ENCODE measurements at regions not wholly inside any gene's neighbourhood (a gene's known extent, or its start where the extent isn't known, plus 50 kb on each side); places are given as distances from the start of the nearest gene placed in this dataset.

DNA sequence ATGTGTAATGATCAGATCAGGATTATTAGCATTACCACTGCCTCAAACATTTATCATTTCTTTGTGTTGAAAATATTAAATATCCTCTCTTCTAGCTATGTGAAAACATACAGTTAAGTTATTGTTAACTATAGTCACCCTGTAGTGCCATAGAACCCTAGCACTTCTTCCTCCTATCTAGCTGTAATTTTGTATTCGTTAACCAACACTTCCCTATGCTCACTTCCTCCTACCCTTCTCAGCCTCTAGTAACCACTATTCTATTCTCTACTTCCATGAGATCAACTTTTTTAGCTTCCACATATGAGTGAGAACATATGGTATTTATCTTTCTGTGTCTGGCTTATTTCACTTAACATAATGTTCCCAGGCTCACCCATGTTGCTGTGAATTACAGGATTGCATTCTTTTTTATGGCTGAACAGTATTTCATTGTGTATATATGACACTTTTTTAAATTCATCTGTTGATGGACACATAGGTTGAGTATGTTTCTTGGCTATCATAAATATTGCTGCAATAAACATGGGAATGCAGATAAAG lies 132.7 kb upstream of the RHOBTB1 start:
- no peaks in the 10 kb centered on the region for H3K9me3 ChIP-seq (ENCODE audit: control extremely low read depth in 1 of 5, control insufficient read depth in 4 of 5, insufficient read depth in 2 of 5, low read depth in 1 of 5, low read length in 4 of 5)
- H3K27me3 ChIP-seq (replicated peaks in 2 of 5; ENCODE audit: control insufficient read depth in 4 of 5, insufficient read depth in 5 of 5, low read length in 4 of 5): no peaks in the 10 kb centered on the region
- no peak for DNase-seq
- POLR2A ChIA-PET: no interaction called here
- H3K27ac ChIP-seq (ENCODE audit: insufficient read depth in 1 of 2, low read depth in 1 of 2, low read length in 2 of 2, poor library complexity in 1 of 2, severe bottlenecking in 2 of 2): no peak overlapping the region
- H3K4me1 ChIP-seq (ENCODE audit: control extremely low read depth in 1 of 4, control insufficient read depth in 4 of 4, insufficient read depth in 4 of 4, low read length in 3 of 4): no peaks in the 10 kb centered on the region
- CTCF ChIA-PET: no interaction called here
- no peak overlapping the region for H3K4me3 ChIP-seq (ENCODE audit: control insufficient read depth in 1 of 7, extremely low read depth in 1 of 7, insufficient read depth in 4 of 7, low read depth in 2 of 7, low read length in 6 of 7)
- WGBS (ENCODE audit: insufficient coverage): no CpG with 5 or more reads among the region's 1 CpG
- H3K36me3 ChIP-seq (ENCODE audit: control insufficient read depth in 4 of 4, insufficient read depth in 4 of 4, low read length in 3 of 4): no peaks in the 10 kb centered on the region

DNA sequence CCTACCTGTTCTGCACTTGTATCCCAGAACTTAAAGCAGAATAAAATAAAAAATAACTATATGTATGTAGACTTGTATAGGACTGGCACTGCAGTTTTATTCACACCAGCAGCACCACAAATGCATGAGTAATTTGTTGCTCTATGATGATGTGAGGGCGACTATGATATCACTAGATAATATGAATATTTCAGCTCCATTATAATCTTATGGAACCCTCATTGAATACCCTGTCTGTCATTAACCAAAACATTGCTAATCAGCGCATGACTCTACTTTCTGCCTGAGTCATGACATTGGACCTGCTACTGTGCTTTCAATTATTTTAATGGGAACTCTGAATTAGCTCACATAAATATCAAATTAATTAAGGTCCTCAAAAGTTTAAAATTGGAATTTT lies 129.4 kb upstream of the RHOBTB1 start:
- Histone ChIP-seq H3K27me3 (replicated peaks in 2 of 5; ENCODE audit: control insufficient read depth in 4 of 5, insufficient read depth in 5 of 5, low read length in 4 of 5) (no peaks in the 10 kb centered on the region), H3K4me3 (ENCODE audit: control insufficient read depth in 1 of 7, extremely low read depth in 1 of 7, insufficient read depth in 4 of 7, low read depth in 2 of 7, low read length in 6 of 7) (no peak overlapping the region), H3K9me3 (ENCODE audit: control extremely low read depth in 1 of 5, control insufficient read depth in 4 of 5, insufficient read depth in 2 of 5, low read depth in 1 of 5, low read length in 4 of 5) (no peaks in the 10 kb centered on the region), H3K4me1 (ENCODE audit: control extremely low read depth in 1 of 4, control insufficient read depth in 4 of 4, insufficient read depth in 4 of 4, low read length in 3 of 4) (no peaks in the 10 kb centered on the region), H3K36me3 (ENCODE audit: control insufficient read depth in 4 of 4, insufficient read depth in 4 of 4, low read length in 3 of 4) (no peaks in the 10 kb centered on the region), H3K27ac (ENCODE audit: insufficient read depth in 1 of 2, low read depth in 1 of 2, low read length in 2 of 2, poor library complexity in 1 of 2, severe bottlenecking in 2 of 2) (no peak overlapping the region)
- POLR2A ChIA-PET: no interaction called here
- DNase-seq: no peak
- no CpG with 5 or more reads among the region's 2 CpGs for WGBS (ENCODE audit: insufficient coverage)
- CTCF ChIA-PET: no interaction called here

DNA sequence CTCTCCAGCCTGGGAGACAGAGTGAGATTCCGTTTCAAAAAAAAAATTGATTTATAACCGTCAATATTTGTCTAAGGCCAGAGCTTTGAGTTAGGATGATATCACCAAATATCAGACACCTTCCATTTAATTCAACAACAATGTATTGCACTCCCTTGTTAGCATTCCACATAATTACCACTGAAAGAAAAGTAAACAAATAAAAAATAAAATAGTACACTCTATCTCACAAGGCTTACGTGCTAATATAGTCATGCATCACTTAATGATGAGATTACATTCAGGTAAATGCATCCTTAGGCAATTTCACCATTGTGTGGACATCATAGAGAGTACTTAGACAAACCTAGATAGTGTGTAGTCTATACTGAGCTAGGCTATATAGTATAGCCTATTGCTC lies 127.6 kb upstream of the RHOBTB1 start:
- H3K36me3 ChIP-seq (ENCODE audit: control insufficient read depth in 4 of 4, insufficient read depth in 4 of 4, low read length in 3 of 4): no peaks in the 10 kb centered on the region
- H3K4me1 ChIP-seq (ENCODE audit: control extremely low read depth in 1 of 4, control insufficient read depth in 4 of 4, insufficient read depth in 4 of 4, low read length in 3 of 4): no peaks in the 10 kb centered on the region
- H3K27ac ChIP-seq (ENCODE audit: insufficient read depth in 1 of 2, low read depth in 1 of 2, low read length in 2 of 2, poor library complexity in 1 of 2, severe bottlenecking in 2 of 2): no peak overlapping the region
- DNase-seq: no peak
- ChIA-PET POLR2A (no interaction called here), CTCF (no interaction called here)
- no peaks in the 10 kb centered on the region for H3K27me3 ChIP-seq (replicated peaks in 2 of 5; ENCODE audit: control insufficient read depth in 4 of 5, insufficient read depth in 5 of 5, low read length in 4 of 5)
- WGBS (ENCODE audit: insufficient coverage): 100% methylated on average over 2 of the region's 3 CpGs
- no peaks in the 10 kb centered on the region for H3K9me3 ChIP-seq (ENCODE audit: control extremely low read depth in 1 of 5, control insufficient read depth in 4 of 5, insufficient read depth in 2 of 5, low read depth in 1 of 5, low read length in 4 of 5)
- H3K4me3 ChIP-seq (ENCODE audit: control insufficient read depth in 1 of 7, extremely low read depth in 1 of 7, insufficient read depth in 4 of 7, low read depth in 2 of 7, low read length in 6 of 7): no peak overlapping the region

DNA sequence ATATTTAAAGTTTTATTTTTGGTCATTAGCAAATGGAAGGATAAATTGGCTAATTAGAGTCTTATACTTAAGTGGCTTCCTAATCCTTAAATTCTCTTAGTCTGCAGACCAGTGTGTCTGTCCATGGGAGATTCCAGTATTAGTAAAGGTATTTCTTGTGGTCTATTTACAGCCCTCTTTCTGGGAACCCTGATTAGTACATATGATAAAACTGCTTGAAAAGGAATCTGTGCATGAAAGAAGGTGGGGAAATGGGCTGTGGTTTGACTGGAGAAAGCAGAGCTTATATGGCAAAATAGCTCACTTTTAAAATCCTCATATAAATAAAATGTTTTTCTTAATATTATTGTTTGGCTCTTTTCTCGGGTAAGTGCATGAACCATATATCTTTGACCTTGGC lies 124.5 kb upstream of the RHOBTB1 start:
- Histone ChIP-seq H3K27me3 (replicated peaks in 2 of 5; ENCODE audit: control insufficient read depth in 4 of 5, insufficient read depth in 5 of 5, low read length in 4 of 5) (no peaks in the 10 kb centered on the region), H3K4me1 (ENCODE audit: control extremely low read depth in 1 of 4, control insufficient read depth in 4 of 4, insufficient read depth in 4 of 4, low read length in 3 of 4) (no peaks in the 10 kb centered on the region), H3K4me3 (ENCODE audit: control insufficient read depth in 1 of 7, extremely low read depth in 1 of 7, insufficient read depth in 4 of 7, low read depth in 2 of 7, low read length in 6 of 7) (no peak overlapping the region), H3K36me3 (ENCODE audit: control insufficient read depth in 4 of 4, insufficient read depth in 4 of 4, low read length in 3 of 4) (no peaks in the 10 kb centered on the region), H3K27ac (ENCODE audit: insufficient read depth in 1 of 2, low read depth in 1 of 2, low read length in 2 of 2, poor library complexity in 1 of 2, severe bottlenecking in 2 of 2) (no peak overlapping the region), H3K9me3 (ENCODE audit: control extremely low read depth in 1 of 5, control insufficient read depth in 4 of 5, insufficient read depth in 2 of 5, low read depth in 1 of 5, low read length in 4 of 5) (no peaks in the 10 kb centered on the region)
- POLR2A ChIA-PET: no interaction called here
- CTCF ChIA-PET: no interaction called here
- no CpG with 5 or more reads among the region's 1 CpG for WGBS (ENCODE audit: insufficient coverage)
- DNase-seq: no peak

DNA sequence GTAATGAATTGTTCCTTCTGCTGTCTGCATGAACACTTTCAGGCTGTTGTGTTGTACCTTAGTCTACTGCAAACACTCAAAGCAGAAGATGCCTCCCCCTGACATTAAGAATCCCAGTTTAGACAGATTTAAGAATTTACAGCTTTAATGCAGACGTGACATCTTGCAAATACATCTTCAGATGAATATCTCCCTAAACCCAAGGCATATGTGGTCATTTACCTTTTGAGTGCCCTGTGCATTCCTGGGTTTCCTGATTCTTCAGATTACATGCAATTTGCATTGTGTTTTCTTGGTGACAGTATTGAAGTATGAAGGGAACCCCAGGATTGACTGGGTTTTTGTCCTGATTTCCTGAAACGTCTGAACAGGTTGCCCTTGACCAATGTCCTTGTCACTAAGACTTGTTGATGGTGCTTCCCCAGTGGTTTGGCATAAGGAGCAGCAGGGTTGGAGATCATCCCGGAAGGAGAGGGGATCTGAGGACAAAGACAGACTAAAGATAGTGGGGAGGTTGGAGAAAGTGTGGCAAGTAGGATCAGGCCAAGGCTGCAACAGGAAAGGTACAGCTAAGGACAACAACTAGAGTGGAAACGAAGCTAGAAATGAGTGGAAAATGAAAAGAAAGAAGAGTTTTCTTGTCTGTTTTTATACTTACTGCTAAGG lies 123.8 kb upstream of the RHOBTB1 start:
- no peak for DNase-seq
- Histone ChIP-seq H3K9me3 (ENCODE audit: control extremely low read depth in 1 of 5, control insufficient read depth in 4 of 5, insufficient read depth in 2 of 5, low read depth in 1 of 5, low read length in 4 of 5) (no peaks in the 10 kb centered on the region), H3K27me3 (replicated peaks in 2 of 5; ENCODE audit: control insufficient read depth in 4 of 5, insufficient read depth in 5 of 5, low read length in 4 of 5) (no peaks in the 10 kb centered on the region), H3K4me3 (ENCODE audit: control insufficient read depth in 1 of 7, extremely low read depth in 1 of 7, insufficient read depth in 4 of 7, low read depth in 2 of 7, low read length in 6 of 7) (no peak overlapping the region), H3K4me1 (ENCODE audit: control extremely low read depth in 1 of 4, control insufficient read depth in 4 of 4, insufficient read depth in 4 of 4, low read length in 3 of 4) (no peaks in the 10 kb centered on the region), H3K27ac (ENCODE audit: insufficient read depth in 1 of 2, low read depth in 1 of 2, low read length in 2 of 2, poor library complexity in 1 of 2, severe bottlenecking in 2 of 2) (no peak overlapping the region), H3K36me3 (ENCODE audit: control insufficient read depth in 4 of 4, insufficient read depth in 4 of 4, low read length in 3 of 4) (no peaks in the 10 kb centered on the region)
- WGBS (ENCODE audit: insufficient coverage): 91% methylated on average over 4 of the region's 4 CpGs
- ChIA-PET POLR2A (no interaction called here), CTCF (no interaction called here)

DNA sequence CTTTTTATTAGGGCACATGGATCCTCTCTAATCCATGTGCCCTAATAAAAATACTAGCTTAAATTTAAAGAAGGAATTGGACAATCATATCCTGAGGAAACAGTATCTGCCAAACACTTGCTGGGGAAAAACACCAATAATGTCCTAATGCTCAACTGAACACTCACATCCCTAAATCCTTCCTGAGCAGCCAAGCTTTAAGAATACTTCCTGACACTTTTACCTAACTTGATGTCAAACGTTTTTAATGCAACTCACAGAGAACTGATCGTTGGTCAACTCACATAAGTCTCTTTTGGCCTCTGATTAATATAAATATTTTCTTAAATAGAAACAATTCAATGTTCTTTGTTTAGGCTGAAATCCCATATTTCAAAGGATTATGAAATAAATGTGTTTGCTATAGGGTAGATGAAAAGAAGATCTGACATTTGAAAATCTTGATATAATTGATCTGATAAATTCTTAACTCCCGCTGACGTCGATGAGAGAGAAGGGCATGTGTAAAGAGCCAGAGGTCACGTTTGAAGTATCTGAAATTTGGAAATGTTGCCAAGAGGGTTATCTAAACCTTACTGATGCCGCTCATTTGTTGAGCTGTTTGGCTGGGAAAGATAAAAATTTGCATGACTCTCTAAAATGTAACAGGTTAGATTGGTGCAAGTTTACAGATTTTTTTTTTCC lies 122.8 kb upstream of the RHOBTB1 start:
- Histone ChIP-seq H3K4me3 (ENCODE audit: control insufficient read depth in 1 of 7, extremely low read depth in 1 of 7, insufficient read depth in 4 of 7, low read depth in 2 of 7, low read length in 6 of 7) (no peak overlapping the region), H3K27ac (ENCODE audit: insufficient read depth in 1 of 2, low read depth in 1 of 2, low read length in 2 of 2, poor library complexity in 1 of 2, severe bottlenecking in 2 of 2) (no peak overlapping the region), H3K4me1 (ENCODE audit: control extremely low read depth in 1 of 4, control insufficient read depth in 4 of 4, insufficient read depth in 4 of 4, low read length in 3 of 4) (no peaks in the 10 kb centered on the region), H3K9me3 (ENCODE audit: control extremely low read depth in 1 of 5, control insufficient read depth in 4 of 5, insufficient read depth in 2 of 5, low read depth in 1 of 5, low read length in 4 of 5) (no peaks in the 10 kb centered on the region), H3K36me3 (ENCODE audit: control insufficient read depth in 4 of 4, insufficient read depth in 4 of 4, low read length in 3 of 4) (no peaks in the 10 kb centered on the region), H3K27me3 (replicated peaks in 2 of 5; ENCODE audit: control insufficient read depth in 4 of 5, insufficient read depth in 5 of 5, low read length in 4 of 5) (no peaks in the 10 kb centered on the region)
- CTCF ChIA-PET: no interaction called here
- POLR2A ChIA-PET: no interaction called here
- no peak for DNase-seq
- 90% methylated on average over 5 of the region's 7 CpGs for WGBS (ENCODE audit: insufficient coverage)

DNA sequence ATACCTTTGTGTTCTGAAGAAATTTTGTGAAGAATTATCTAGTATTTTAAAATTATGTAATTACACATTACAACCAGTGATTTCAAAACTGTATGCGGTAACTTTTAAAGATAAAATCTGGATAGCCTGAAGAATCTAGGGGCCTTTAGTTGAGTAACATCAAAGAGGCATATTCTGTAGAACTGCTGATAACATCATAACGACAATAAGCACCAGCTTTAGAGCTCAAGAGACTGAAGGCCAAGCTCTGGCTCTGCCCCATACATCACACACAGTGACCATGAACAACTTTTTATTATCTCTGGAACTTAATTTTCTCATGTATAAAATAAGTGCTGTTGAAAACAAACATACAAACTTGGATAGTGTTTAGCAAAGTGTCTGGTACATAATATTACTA lies 121.1 kb upstream of the RHOBTB1 start:
- Histone ChIP-seq H3K4me1 (ENCODE audit: control extremely low read depth in 1 of 4, control insufficient read depth in 4 of 4, insufficient read depth in 4 of 4, low read length in 3 of 4) (no peaks in the 10 kb centered on the region), H3K27me3 (replicated peaks in 2 of 5; ENCODE audit: control insufficient read depth in 4 of 5, insufficient read depth in 5 of 5, low read length in 4 of 5) (no peaks in the 10 kb centered on the region), H3K27ac (ENCODE audit: insufficient read depth in 1 of 2, low read depth in 1 of 2, low read length in 2 of 2, poor library complexity in 1 of 2, severe bottlenecking in 2 of 2) (no peak overlapping the region), H3K4me3 (ENCODE audit: control insufficient read depth in 1 of 7, extremely low read depth in 1 of 7, insufficient read depth in 4 of 7, low read depth in 2 of 7, low read length in 6 of 7) (no peak overlapping the region), H3K9me3 (ENCODE audit: control extremely low read depth in 1 of 5, control insufficient read depth in 4 of 5, insufficient read depth in 2 of 5, low read depth in 1 of 5, low read length in 4 of 5) (no peaks in the 10 kb centered on the region), H3K36me3 (ENCODE audit: control insufficient read depth in 4 of 4, insufficient read depth in 4 of 4, low read length in 3 of 4) (no peaks in the 10 kb centered on the region)
- ChIA-PET POLR2A (no interaction called here), CTCF (no interaction called here)
- WGBS (ENCODE audit: insufficient coverage): no CpG with 5 or more reads among the region's 2 CpGs
- no peak for DNase-seq
